ENCODE measurements at regions not wholly inside any gene's neighbourhood (a gene's known extent, or its start where the extent isn't known, plus 50 kb on each side); places are given as distances from the start of the nearest gene placed in this dataset.
A peak's percentile ranks its signal among the peaks of the same experiment; 100 is the strongest.

DNA sequence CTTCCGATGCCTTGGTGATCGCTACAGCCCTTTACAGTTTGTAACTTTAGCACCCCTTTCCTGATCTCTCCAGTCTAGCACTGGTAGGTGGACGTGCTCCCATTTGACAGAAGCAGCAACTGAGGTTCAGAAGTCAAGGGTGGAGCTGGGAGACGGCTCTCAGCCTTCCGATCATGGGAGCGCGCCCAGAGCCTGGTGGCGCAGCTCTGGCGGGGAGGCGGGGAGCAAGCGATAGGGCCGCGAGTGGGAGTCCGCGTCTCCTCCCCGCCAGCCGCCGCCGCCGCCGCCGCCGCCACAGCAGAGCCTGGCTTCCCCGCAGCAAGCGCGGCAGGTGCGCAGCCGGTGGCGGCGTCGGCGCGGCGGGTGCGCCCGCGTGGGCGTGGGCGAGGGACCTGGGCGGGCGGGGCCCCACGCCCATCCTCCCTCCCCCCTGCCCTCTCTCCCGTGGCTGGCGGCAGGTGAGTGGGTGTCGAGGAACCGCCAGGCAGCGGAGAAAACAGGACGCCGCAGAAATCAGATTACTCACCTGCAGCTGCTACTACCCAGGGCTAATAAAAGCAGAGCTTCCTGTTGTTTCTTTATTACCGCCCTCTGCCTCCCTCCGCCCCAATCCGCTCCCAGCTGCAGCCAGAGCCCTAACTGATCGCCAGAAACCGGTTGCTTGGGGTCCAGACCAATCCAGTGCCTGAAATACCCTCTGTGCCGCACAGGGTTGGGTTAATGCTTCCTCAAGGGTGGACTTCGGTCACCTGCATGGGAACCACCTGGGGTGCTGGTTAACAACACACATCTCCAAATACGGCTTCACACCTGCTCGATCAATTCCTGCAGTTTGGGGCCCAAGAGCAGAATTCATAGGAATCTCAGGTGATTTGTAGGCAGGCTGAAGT lies 60.2 kb upstream of the ID3 start:
- intact Hi-C loops (cut with micrococcal nuclease): no loop called here
- Histone ChIP-seq H3K4me1 (ENCODE audit: control insufficient read depth, insufficient read depth, low read length) (no peaks in the 10 kb centered on the region), H2BK15ac (ENCODE audit: low read depth, low read length) (peak overlapping the region; percentile 6; the same call in 1 of the 3 replicates), H2BK120ac (ENCODE audit: low read depth, low read length) (no peak overlapping the region), H4K91ac (ENCODE audit: insufficient read depth, low read depth, low read length) (no peak overlapping the region), H4K8ac (ENCODE audit: low read depth in 2 of 2, low read length in 2 of 2) (no peak overlapping the region), H3K36me3 (ENCODE audit: control insufficient read depth, insufficient read depth, low read length) (no peaks in the 10 kb centered on the region), H3K9ac (ENCODE audit: low read depth, low read length) (no peak overlapping the region), H3K23ac (ENCODE audit: low read depth, low read length) (peak overlapping the region; percentile 65), H3K18ac (ENCODE audit: low read depth, low read length) (no peak overlapping the region), H3K9me3 (ENCODE audit: control insufficient read depth, insufficient read depth, low read length) (no peaks in the 10 kb centered on the region), H3K9me1 (ENCODE audit: insufficient read depth, low read length) (peaks cover 4% of the 10 kb centered on the region), H2BK5ac (ENCODE audit: low read depth, low read length, poor library complexity, severe bottlenecking) (no peak overlapping the region), H3K27me3 (ENCODE audit: control insufficient read depth, insufficient read depth, low read length) (peaks cover 35% of the 10 kb centered on the region), H3K56ac (ENCODE audit: extremely low read depth, insufficient read depth, low read length) (no peak overlapping the region), H4K5ac (ENCODE audit: low read depth, low read length) (no peak overlapping the region), H3K4ac (ENCODE audit: low read depth, low read length) (peak overlapping the region; percentile 29; the same call in 1 of the 2 replicates), H3K4me3 (ENCODE audit: insufficient read depth, low read depth, low read length) (peak overlapping the region; percentile 34), H2AFZ (replicated peaks; ENCODE audit: low read length, poor library complexity) (peak overlapping the region; percentile 57), H3K27ac (ENCODE audit: insufficient read depth, low read length) (no peak overlapping the region), H3K14ac (replicated peaks; ENCODE audit: low read depth, low read length) (no peak overlapping the region), H3K4me2 (ENCODE audit: low read depth, low read length) (peak overlapping the region; percentile 75), H2AK9ac (replicated peaks; ENCODE audit: low read depth, low read length, poor library complexity) (peak overlapping the region; percentile 5), H2AK5ac (ENCODE audit: low read depth, low read length) (0 out of 2 replicates have a peak overlapping the region, but pooled peaks have one; percentile 25), H4K20me1 (ENCODE audit: insufficient read depth, low read length) (no peaks in the 10 kb centered on the region; the same call in none of the 2 replicates), H2BK20ac (ENCODE audit: low read depth, low read length) (no peak overlapping the region), H3K79me1 (ENCODE audit: low read depth in 1 of 2, low read length in 2 of 2) (no peaks in the 10 kb centered on the region)
- ChIA-PET POLR2A (ENCODE audit: unreplicated experiment) (no interaction called here), CTCF (interaction anchor here (0.9 to 1.1 kb wide), 3 partner anchors 17 to 72 kb away, joined by 3 to 6 read pairs (median 4); no protein-coding TSS in a partner anchor)
- TF ChIP-seq POLR2A (IDR thresholded peaks at IDR 0.05; ENCODE audit: low read depth, low read length) (no peak), RCOR1 (IDR thresholded peaks at IDR 0.05; ENCODE audit: insufficient replicate concordance, low read length) (peak; percentile 51), MAFK (IDR thresholded peaks at IDR 0.05; ENCODE audit: low read depth, low read length) (no peak)
- dilution Hi-C loops (cut with HindIII; ENCODE audit: low sequenced_read_pairs, unreplicated experiment): no loop called here
- DNase-seq (peak; percentile 13), ATAC-seq (ENCODE audit: low read depth) (peak; percentile 66)
- no TSS peak for BruUV-seq (replicated peaks)
- 13% methylated on average over 15 of the region's 58 CpGs; no CpG with 5 or more reads in 1 of the 2 experiments for WGBS, 2 experiments (ENCODE audit: extremely low coverage in 2 of 2, insufficient read length in 1 of 2)
- in situ Hi-C loops (cut with MboI; ENCODE audit: low sequenced_read_pairs): no loop called here
